Right cardiac atrium (tissue), 5 donors: ENCODE measurements at regions not wholly inside any gene's neighbourhood (a gene's known extent, or its start where the extent isn't known, plus 50 kb on each side); places are given as distances from the start of the nearest gene placed in this dataset.
"Not testable (repeated sequence)": the region's sequence is repeated elsewhere in the genome, so short reads cannot be mapped to it uniquely, and the experiment has no call there.

Source experiments
- ATAC-seq, 2 donors: fragments of 200-7000 bp; cut with Tn5 transposase; one replicate each; pipeline versions ENCODE4 v1.8.0 to v1.9.1; 2020; ENCODE audit warnings: moderate library complexity in 2 of 2, mild to moderate bottlenecking in 1 of 2
- DNase-seq, 3 donors: peaks; one replicate each; pipeline ENCODE4 v3.0.0-alpha.2; 2020
- H3K27ac ChIP-seq: one replicate; pipeline ENCODE4 v1.5.1; 2013; ENCODE audit warnings: mild to moderate bottlenecking, low read length, control low read depth, moderate library complexity
- H3K27me3 ChIP-seq: one replicate; pipeline ENCODE4 v1.6.1; 2013; ENCODE audit not compliant: control insufficient read depth, insufficient read depth
- H3K4me1 ChIP-seq: one replicate; pipeline ENCODE4 v1.6.1; 2013; ENCODE audit warnings: low read length; ENCODE audit not compliant: control insufficient read depth, insufficient read depth
- H3K4me3 ChIP-seq: one replicate; pipeline ENCODE4 v1.5.1; 2013; ENCODE audit warnings: low read length, control low read depth
- H3K9me3 ChIP-seq: one replicate; pipeline ENCODE4 v1.6.1; 2013; ENCODE audit warnings: low read length; ENCODE audit not compliant: control insufficient read depth
- WGBS: extraction: QIAGEN DNeasy Blood & Tissue Kit; methylation state at CpG from one replicate; pipeline ENCODE4 v1.1.7; 2013; 5-methylcytosine and 5-hydroxymethylcytosine counted together
- intact Hi-C, 4 donors: fragments of 100-400 bp; cut with DNase I; formaldehyde crosslinking; loops; one replicate each; pipeline versions ENCODE4 v1.11.0 to v1.14.0; 2022 to 2023
- donor health status: healthy with polysubstance abuse.
- donor health status: DM: no; HTN: yes; CAD: no.
- donor health status: DM: no; HTN: no; CAD: no.
- donor health status: DM: no; HTN: yes; CAD: no; lungs with severe emphysema.
- donor health status: DM: yes; HTN: yes; CAD: no.

- no peak for ATAC-seq
- no peak overlapping the region for H3K4me3 ChIP-seq
- 72% methylated on average over 4 of the region's 4 CpGs for WGBS
- intact Hi-C loops = no loop called here
- no peaks in the 10 kb centered on the region for H3K27me3 ChIP-seq
- no peaks in the 10 kb centered on the region for H3K9me3 ChIP-seq
- DNase-seq = no peak
- H3K4me1 ChIP-seq = no peaks in the 10 kb centered on the region
- H3K27ac ChIP-seq = no peak overlapping the region
These were observed 474.9 kb upstream of the MIR17HG start for GRCh38 chr13:90872491-90873025.

GRCh38 chr13:90880790-90881189 is 466.7 kb upstream of the MIR17HG start:
- Histone ChIP-seq H3K27me3 (no peaks in the 10 kb centered on the region), H3K4me3 (no peak overlapping the region), H3K4me1 (no peaks in the 10 kb centered on the region), H3K27ac (no peak overlapping the region), H3K9me3 (no peaks in the 10 kb centered on the region)
- intact Hi-C loops = no loop called here
- WGBS = 90% methylated on average over 5 of the region's 5 CpGs
- ATAC-seq = no peak
- no peak for DNase-seq

GRCh38 chr13:90882551-90882950 is 464.9 kb upstream of the MIR17HG start:
- intact Hi-C loops = no loop called here
- Histone ChIP-seq H3K27me3 (no peaks in the 10 kb centered on the region), H3K4me3 (no peak overlapping the region), H3K4me1 (no peaks in the 10 kb centered on the region), H3K27ac (no peak overlapping the region), H3K9me3 (no peaks in the 10 kb centered on the region)
- 89% methylated on average over 6 of the region's 6 CpGs for WGBS
- no peak for ATAC-seq
- DNase-seq = no peak

- Histone ChIP-seq H3K4me3 (no peak overlapping the region), H3K9me3 (no peaks in the 10 kb centered on the region), H3K27me3 (no peaks in the 10 kb centered on the region), H3K4me1 (no peaks in the 10 kb centered on the region), H3K27ac (no peak overlapping the region)
- intact Hi-C loops = no loop called here
- ATAC-seq (no peak), DNase-seq (no peak)
- 94% methylated on average over 2 of the region's 2 CpGs for WGBS
These were observed 463.9 kb upstream of the MIR17HG start for GRCh38 chr13:90883592-90883991.

GRCh38 chr13:90884066-90884465 is 463.4 kb upstream of the MIR17HG start:
- 71% methylated on average over 5 of the region's 5 CpGs for WGBS
- H3K4me1 ChIP-seq = no peaks in the 10 kb centered on the region
- H3K9me3 ChIP-seq = no peaks in the 10 kb centered on the region
- DNase-seq = no peak
- no peak overlapping the region for H3K4me3 ChIP-seq
- ATAC-seq = no peak
- H3K27me3 ChIP-seq = no peaks in the 10 kb centered on the region
- H3K27ac ChIP-seq = no peak overlapping the region
- intact Hi-C loops = no loop called here

- Histone ChIP-seq H3K4me3 (no peak overlapping the region), H3K4me1 (no peaks in the 10 kb centered on the region), H3K27ac (no peak overlapping the region), H3K27me3 (no peaks in the 10 kb centered on the region), H3K9me3 (no peaks in the 10 kb centered on the region)
- intact Hi-C loops = no loop called here
- DNase-seq = no peak
- no peak for ATAC-seq
- WGBS = 58% methylated on average over 4 of the region's 4 CpGs
These were observed 457.3 kb upstream of the MIR17HG start for GRCh38 chr13:90889906-90890834.

- no peak for DNase-seq
- Histone ChIP-seq H3K4me3 (no peak overlapping the region), H3K9me3 (no peaks in the 10 kb centered on the region), H3K4me1 (no peaks in the 10 kb centered on the region), H3K27ac (no peak overlapping the region), H3K27me3 (no peaks in the 10 kb centered on the region)
- intact Hi-C loops = no loop called here
- ATAC-seq = no peak
- 91% methylated on average over 2 of the region's 2 CpGs for WGBS
These were observed 456.2 kb upstream of the MIR17HG start for GRCh38 chr13:90891329-90891728.

GRCh38 chr13:90893199-90893598 is 454.3 kb upstream of the MIR17HG start:
- H3K27ac ChIP-seq, H3K27me3 ChIP-seq, H3K9me3 ChIP-seq, ATAC-seq, H3K4me1 ChIP-seq, DNase-seq, H3K4me3 ChIP-seq, intact Hi-C loops: not testable (repeated sequence)
- WGBS = 78% methylated on average over 6 of the region's 6 CpGs

GRCh38 chr13:90896002-90896401 is 451.5 kb upstream of the MIR17HG start:
- ATAC-seq = no peak
- Histone ChIP-seq H3K4me1 (no peaks in the 10 kb centered on the region), H3K9me3 (no peaks in the 10 kb centered on the region), H3K27ac (no peak overlapping the region), H3K27me3 (no peaks in the 10 kb centered on the region), H3K4me3 (no peak overlapping the region)
- WGBS = 63% methylated on average over 2 of the region's 2 CpGs
- DNase-seq = no peak
- intact Hi-C loops = no loop called here

- H3K9me3 ChIP-seq = no peaks in the 10 kb centered on the region
- intact Hi-C loops = no loop called here
- DNase-seq (no peak), ATAC-seq (no peak)
- no peaks in the 10 kb centered on the region for H3K4me1 ChIP-seq
- H3K4me3 ChIP-seq = no peak overlapping the region
- 60% methylated on average over 1 of the region's 1 CpG for whole genome bisulfite sequencing
- no peak overlapping the region for H3K27ac ChIP-seq
- no peaks in the 10 kb centered on the region for H3K27me3 ChIP-seq
These were observed 448.7 kb upstream of the MIR17HG start for GRCh38 chr13:90898811-90899210.

- WGBS = 70% methylated on average over 1 of the region's 1 CpG
- ATAC-seq (no peak), DNase-seq (no peak)
- Histone ChIP-seq H3K27ac (no peak overlapping the region), H3K4me3 (no peak overlapping the region), H3K9me3 (no peaks in the 10 kb centered on the region), H3K4me1 (no peaks in the 10 kb centered on the region), H3K27me3 (no peaks in the 10 kb centered on the region)
- intact Hi-C loops = no loop called here
These were observed 448.1 kb upstream of the MIR17HG start for GRCh38 chr13:90899416-90899815.
